SJSA1 (cell line): ENCODE measurements at regions not wholly inside any gene's neighbourhood (a gene's known extent, or its start where the extent isn't known, plus 50 kb on each side); places are given as distances from the start of the nearest gene placed in this dataset.

ENCODE experiments used
- DNase-seq, 2 experiments: peaks; one replicate each; pipeline ENCODE4 v3.0.0-alpha.2; 2015 to 2020; ENCODE audit warnings: low spot score in 2 of 2, low read depth in 1 of 2
- H3K27ac ChIP-seq: fragments of 250-450 bp; sonication (Bioruptor Pico); 2 replicates; pipeline ENCODE4 v1.5.1; 2020; ENCODE audit warnings: mild to moderate bottlenecking, moderate library complexity
- H3K27me3 ChIP-seq: fragments of 250-450 bp; sonication (Bioruptor Pico); replicated peaks from 2 replicates; pipeline ENCODE4 v1.5.1; 2020; ENCODE audit warnings: mild to moderate bottlenecking, moderate library complexity
- H3K36me3 ChIP-seq: fragments of 250-450 bp; sonication (Bioruptor Pico); 2 replicates; pipeline ENCODE4 v1.5.1; 2020; ENCODE audit warnings: mild to moderate bottlenecking
- H3K4me1 ChIP-seq: fragments of 250-450 bp; sonication (Bioruptor Pico); replicated peaks from 2 replicates; pipeline ENCODE4 v1.6.1; 2021; ENCODE audit warnings: mild to moderate bottlenecking
- H3K4me3 ChIP-seq: fragments of 250-450 bp; sonication (Bioruptor Pico); 2 replicates; pipeline ENCODE4 v1.5.1; 2020; ENCODE audit warnings: mild to moderate bottlenecking
- H3K9me3 ChIP-seq: fragments of 250-450 bp; sonication (Bioruptor Pico); replicated peaks from 2 replicates; pipeline ENCODE4 v1.5.1; 2020; ENCODE audit warnings: mild to moderate bottlenecking

DNA sequence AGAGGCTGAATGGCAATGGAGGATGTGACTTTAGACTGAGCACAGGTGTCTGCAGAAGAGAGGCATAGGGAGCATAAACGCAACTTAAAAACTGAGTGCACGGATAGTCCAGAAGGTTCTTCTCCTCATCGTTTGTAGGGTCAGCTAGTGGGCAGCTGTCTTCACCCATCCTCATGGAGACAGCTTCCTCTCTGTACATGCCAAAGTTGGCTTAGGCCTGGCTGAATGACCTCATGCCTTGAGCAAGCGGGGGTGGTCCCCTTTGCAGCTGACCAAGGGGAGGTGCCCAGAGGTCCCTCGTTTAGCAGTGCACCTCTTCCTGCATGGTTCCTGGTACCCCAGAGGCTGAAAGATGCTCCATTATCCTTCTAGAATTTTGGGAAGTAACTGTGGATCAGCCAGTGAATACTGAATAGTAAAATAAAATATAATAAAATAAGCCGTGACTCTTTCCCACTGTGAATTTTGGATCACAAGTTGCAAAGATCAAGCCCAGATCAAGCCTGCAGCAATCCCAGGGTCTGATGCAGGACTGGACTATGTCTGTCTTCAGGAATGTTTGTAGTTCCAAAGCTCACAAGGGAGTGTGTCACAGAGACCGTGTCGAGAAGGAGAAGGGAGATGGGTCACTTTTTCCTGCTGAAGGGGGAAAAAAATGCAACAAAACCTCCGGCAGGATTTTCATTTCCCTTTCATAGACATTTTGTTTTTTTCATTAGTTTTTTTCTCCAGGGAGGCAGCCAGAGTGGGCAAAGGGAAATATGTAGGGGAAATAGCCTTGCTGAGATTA, 295.3 kb upstream of the MKI67 start:
- no peak overlapping the region for H3K27ac ChIP-seq
- H3K9me3 ChIP-seq: peaks cover 3% of the 10 kb centered on the region; the same call in 1 of the 2 replicates

GRCh38 chr10:128422190-128422589, 296.0 kb upstream of the MKI67 start:
- Histone ChIP-seq H3K4me1 (no peaks in the 10 kb centered on the region), H3K27ac (no peak overlapping the region), H3K27me3 (no peaks in the 10 kb centered on the region), H3K9me3 (peaks cover 3% of the 10 kb centered on the region; the same call in 1 of the 2 replicates), H3K4me3 (no peak overlapping the region), H3K36me3 (no peaks in the 10 kb centered on the region)
- DNase-seq: peak in 1 of 2 experiments; percentile 8

More for the DNA sequence above, 295.3 kb upstream of the MKI67 start:
- Histone ChIP-seq H3K36me3 (no peaks in the 10 kb centered on the region), H3K27me3 (no peaks in the 10 kb centered on the region), H3K4me3 (no peak overlapping the region), H3K4me1 (no peaks in the 10 kb centered on the region)
- no peak for DNase-seq

- Histone ChIP-seq H3K27me3 (no peaks in the 10 kb centered on the region), H3K27ac (no peak overlapping the region), H3K4me1 (no peaks in the 10 kb centered on the region), H3K4me3 (no peak overlapping the region), H3K9me3 (peaks cover 3% of the 10 kb centered on the region; the same call in 1 of the 2 replicates), H3K36me3 (no peaks in the 10 kb centered on the region)
- DNase-seq: no peak
These were observed 296.8 kb upstream of the MKI67 start for GRCh38 chr10:128422999-128423398.

- no peak for DNase-seq
- Histone ChIP-seq H3K27ac (no peak overlapping the region), H3K36me3 (no peaks in the 10 kb centered on the region), H3K27me3 (no peaks in the 10 kb centered on the region), H3K4me1 (no peaks in the 10 kb centered on the region), H3K4me3 (no peak overlapping the region), H3K9me3 (peaks cover 4% of the 10 kb centered on the region; the same call in 1 of the 2 replicates)
These were observed 303.1 kb upstream of the MKI67 start for GRCh38 chr10:128429321-128429720.

DNA sequence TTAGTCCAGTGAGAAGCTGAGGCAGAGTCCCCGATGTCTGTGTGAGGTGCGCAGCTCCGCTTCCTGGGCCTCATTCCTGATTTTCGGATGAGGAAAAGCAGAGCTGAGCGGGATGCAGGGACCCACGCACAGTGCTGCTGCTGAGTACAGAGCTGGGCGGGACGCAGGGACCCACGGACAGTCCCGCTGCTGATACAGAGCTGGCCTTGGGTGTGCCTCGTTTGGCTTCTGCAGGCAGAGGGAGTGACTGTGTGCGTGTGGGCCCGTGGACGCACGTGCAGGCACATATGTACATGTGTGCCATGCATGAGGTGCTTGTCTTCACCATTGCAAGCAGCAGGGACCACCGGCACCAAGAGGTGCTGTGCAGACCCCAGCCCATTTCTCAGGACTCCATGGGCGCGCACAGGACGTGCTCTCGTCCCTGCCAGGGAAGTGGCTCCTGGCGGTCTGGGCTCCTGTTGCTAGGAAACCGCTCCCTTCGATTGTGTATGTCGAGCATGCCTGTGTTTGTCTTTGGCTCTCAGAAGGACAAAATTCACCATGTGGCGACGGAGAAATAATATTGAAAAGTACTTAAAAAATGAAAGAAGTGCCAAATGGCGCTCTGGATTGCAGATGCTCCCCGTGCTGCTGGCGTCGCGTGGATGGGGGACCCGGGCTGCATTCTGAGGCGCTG, 303.8 kb upstream of the MKI67 start:
- no peaks in the 10 kb centered on the region for H3K36me3 ChIP-seq
- no peaks in the 10 kb centered on the region for H3K4me1 ChIP-seq
- H3K27me3 ChIP-seq: no peaks in the 10 kb centered on the region
- no peak for DNase-seq
- peaks cover 4% of the 10 kb centered on the region; the same call in 1 of the 2 replicates for H3K9me3 ChIP-seq
- no peak overlapping the region for H3K4me3 ChIP-seq
- H3K27ac ChIP-seq: no peak overlapping the region

DNA sequence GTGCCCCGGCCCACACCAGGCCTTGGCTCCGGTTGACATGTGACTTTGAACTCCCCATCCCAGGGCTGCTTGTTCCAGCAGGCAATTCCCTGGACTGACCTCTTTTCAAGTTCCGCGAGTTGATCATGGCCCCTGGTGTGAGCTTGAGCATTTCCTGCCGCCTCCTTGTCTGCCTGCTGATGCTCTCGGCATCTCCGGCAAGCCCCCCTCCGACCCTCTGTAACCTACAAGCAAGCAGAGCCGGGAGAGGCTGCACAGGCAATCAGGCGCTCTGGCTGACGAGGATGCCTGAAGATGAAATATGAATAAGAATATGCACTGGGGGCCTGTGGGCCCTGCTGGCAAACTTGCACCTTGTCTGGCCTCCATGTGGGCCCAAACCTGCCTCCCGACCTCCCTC, 304.9 kb upstream of the MKI67 start:
- Histone ChIP-seq H3K27me3 (no peaks in the 10 kb centered on the region), H3K9me3 (0 out of 2 replicates have a peak, but pooled peaks cover 4% of the 10 kb centered on the region)
- DNase-seq: no peak

DNA sequence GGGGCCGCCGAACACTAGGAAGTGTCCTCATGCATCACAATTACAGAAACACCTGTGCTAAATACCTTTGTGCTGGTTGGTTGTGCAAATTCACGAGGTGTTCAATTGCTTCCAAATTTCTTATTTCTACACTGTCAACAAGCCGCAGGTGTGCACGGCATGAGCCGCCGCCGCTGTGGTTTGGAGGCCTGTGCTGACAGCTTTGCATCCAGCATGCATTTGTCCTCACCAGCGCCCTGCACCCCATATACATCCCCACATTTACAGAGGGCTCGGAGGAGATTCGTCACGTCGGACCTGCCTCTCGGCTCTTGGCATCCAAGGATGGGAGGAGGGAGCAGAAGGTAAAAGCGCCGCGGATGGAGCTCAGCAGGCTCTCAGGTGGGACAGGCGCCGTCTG, 305.3 kb upstream of the MKI67 start:
- no peaks in the 10 kb centered on the region for H3K27me3 ChIP-seq
- no peaks in the 10 kb centered on the region for H3K36me3 ChIP-seq
- H3K9me3 ChIP-seq: 0 out of 2 replicates have a peak, but pooled peaks cover 8% of the 10 kb centered on the region
- no peaks in the 10 kb centered on the region for H3K4me1 ChIP-seq
- no peak overlapping the region for H3K4me3 ChIP-seq
- no peak overlapping the region for H3K27ac ChIP-seq
- no peak for DNase-seq

More for the DNA sequence above, 304.9 kb upstream of the MKI67 start:
- Histone ChIP-seq H3K27ac (no peak overlapping the region), H3K4me3 (no peak overlapping the region), H3K36me3 (no peaks in the 10 kb centered on the region), H3K4me1 (no peaks in the 10 kb centered on the region)

DNA sequence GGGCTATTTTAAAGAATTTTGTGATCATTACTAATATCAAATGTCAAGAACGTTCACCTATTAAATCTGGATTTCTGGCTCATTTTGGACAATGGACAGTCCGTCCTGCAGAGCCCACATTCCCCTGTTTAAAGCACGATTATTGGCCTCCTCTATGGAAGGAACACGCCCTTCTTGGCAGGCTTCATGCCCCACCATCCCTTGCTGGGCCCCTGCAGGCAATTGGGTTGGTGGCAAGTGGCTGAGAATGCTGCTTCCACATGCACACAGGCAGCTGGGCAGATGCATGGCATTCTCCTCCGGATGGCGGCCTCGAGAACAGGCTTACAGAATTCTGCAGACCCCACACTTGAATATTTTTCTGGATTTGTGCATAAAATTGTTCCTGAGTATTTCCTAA, 305.8 kb upstream of the MKI67 start:
- H3K9me3 ChIP-seq: 0 out of 2 replicates have a peak, but pooled peaks cover 8% of the 10 kb centered on the region
- DNase-seq: no peak
- H3K27me3 ChIP-seq: no peaks in the 10 kb centered on the region
- H3K4me3 ChIP-seq: no peak overlapping the region
- no peaks in the 10 kb centered on the region for H3K4me1 ChIP-seq
- no peak overlapping the region for H3K27ac ChIP-seq
- H3K36me3 ChIP-seq: no peaks in the 10 kb centered on the region

DNA sequence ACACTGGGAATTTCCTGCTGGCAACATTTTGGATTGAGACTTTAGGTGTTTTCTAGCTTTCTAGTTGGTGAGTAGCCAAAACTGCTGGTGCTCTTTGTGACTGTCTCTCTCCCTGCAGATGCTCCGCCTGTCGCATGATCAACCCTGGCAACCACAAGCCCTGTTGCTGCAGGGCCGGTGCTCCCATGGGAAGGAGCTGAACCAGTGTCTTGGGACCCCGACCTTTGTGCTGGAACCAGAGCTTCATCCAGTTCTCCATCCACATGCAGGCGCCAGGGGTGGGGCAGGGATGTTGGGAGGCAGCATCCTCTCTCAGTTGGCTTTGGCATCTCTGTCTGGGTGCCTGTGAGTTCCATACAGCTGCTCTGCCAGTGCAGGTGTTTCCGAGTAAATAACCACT, 306.2 kb upstream of the MKI67 start:
- Histone ChIP-seq H3K9me3 (0 out of 2 replicates have a peak, but pooled peaks cover 8% of the 10 kb centered on the region), H3K36me3 (no peaks in the 10 kb centered on the region), H3K27ac (no peak overlapping the region), H3K4me1 (no peaks in the 10 kb centered on the region), H3K27me3 (no peaks in the 10 kb centered on the region), H3K4me3 (no peak overlapping the region)
- DNase-seq: no peak

DNA sequence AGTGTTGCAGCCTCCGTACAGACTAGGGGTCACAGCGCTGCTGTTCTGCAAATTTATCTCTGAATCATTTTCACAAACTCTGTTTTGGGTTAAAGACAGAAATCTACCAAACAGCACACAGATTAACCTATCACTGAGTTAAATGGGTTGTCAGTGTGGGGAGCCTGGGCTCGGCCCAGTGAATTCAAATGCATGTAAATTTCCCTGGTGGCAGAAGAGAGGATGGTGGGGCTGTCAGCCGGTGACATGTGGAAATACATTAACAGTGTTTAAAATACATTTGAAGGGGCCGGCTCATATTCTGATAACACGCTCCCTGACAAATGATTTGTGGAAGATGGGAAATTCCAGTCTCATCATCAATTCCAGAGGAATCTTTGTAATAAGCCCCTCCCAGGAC, 309.6 kb upstream of the MKI67 start:
- Histone ChIP-seq H3K9me3 (peaks cover 14% of the 10 kb centered on the region; the same call in 1 of the 2 replicates), H3K27ac (no peak overlapping the region)
- no peak for DNase-seq

DNA sequence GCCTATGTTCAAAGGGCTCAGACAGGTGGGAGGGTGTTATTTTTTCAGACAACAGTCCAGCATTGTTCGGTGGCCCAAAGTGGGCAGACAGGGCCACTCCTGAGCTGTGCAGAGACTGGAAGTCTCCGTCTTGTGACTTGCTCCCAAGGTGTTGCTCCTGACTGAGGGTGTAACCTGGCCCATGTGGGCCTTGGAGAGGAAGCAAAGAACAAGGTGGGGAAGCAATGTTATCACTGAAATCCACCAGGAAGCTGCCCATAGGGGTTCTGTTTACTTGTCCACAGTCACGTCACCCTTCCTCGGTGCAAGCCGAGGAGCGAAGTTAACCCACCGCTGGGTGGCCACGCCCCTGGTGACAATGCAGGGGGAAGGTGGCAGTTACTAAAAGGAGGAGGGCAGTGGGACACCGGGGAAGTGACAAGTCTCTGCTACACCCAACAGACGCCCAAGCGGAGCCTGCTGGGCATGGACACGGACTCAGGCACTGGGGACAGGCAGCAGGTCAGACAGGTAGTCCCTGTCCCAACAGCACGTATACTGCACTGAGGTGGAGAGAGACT, 311.6 kb upstream of the MKI67 start:
- H3K9me3 ChIP-seq: peaks cover 10% of the 10 kb centered on the region
- no peaks in the 10 kb centered on the region for H3K36me3 ChIP-seq
- H3K4me3 ChIP-seq: no peak overlapping the region
- H3K27ac ChIP-seq: no peak overlapping the region
- no peak for DNase-seq
- no peaks in the 10 kb centered on the region for H3K4me1 ChIP-seq
- H3K27me3 ChIP-seq: no peaks in the 10 kb centered on the region

More for the DNA sequence above, 309.6 kb upstream of the MKI67 start:
- H3K4me3 ChIP-seq: no peak overlapping the region
- H3K4me1 ChIP-seq: no peaks in the 10 kb centered on the region
- no peaks in the 10 kb centered on the region for H3K36me3 ChIP-seq
- no peaks in the 10 kb centered on the region for H3K27me3 ChIP-seq

DNA sequence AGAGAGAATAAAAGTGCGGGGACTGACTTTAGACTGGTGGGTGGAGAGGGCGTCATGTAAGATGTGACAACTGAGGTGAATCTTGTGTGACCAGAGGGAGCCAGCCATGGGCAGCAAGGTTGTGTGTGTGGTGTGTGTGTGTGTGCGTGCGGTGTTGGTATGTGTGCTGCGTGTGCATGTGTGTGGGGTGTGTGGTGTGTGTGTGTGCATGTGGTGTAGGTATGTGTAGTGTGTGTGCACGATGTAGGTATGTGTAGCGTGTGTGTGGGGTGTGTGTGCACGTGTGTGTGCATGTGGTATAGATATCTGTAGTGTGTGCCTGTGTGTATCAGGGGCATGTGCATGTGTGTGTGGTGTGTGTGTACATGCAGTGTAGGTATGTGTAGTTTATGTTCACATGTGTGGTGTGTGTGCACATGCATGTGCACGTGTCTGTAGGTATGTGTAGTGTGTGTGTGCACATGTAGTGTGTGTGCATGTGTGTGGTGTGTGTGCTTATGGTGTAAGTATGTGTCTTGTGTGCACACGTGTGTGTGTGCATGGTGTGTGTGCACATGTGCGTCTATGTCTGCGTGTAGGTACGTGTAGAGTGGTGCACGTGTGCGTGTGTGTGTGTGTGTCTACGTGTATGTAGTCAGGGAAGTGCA, 312.3 kb upstream of the MKI67 start:
- Histone ChIP-seq H3K4me1 (no peaks in the 10 kb centered on the region), H3K27ac (no peak overlapping the region), H3K9me3 (peaks cover 10% of the 10 kb centered on the region), H3K27me3 (no peaks in the 10 kb centered on the region), H3K4me3 (no peak overlapping the region), H3K36me3 (no peaks in the 10 kb centered on the region)
- DNase-seq: no peak

GRCh38 chr10:128440513-128441160, 314.4 kb upstream of the MKI67 start:
- peaks cover 10% of the 10 kb centered on the region for H3K9me3 ChIP-seq
- H3K4me1 ChIP-seq: no peaks in the 10 kb centered on the region
- no peak for DNase-seq
- no peaks in the 10 kb centered on the region for H3K36me3 ChIP-seq
- H3K4me3 ChIP-seq: no peak overlapping the region
- no peak overlapping the region for H3K27ac ChIP-seq
- no peaks in the 10 kb centered on the region for H3K27me3 ChIP-seq
